MM.1S (cell line): ENCODE measurements at regions not wholly inside any gene's neighbourhood (a gene's known extent, or its start where the extent isn't known, plus 50 kb on each side); places are given as distances from the start of the nearest gene placed in this dataset.

Source experiments
- DNase-seq: peaks from one replicate; pipeline ENCODE4 v3.0.0-alpha.2; 2015
- H2AFZ ChIP-seq: fragments of 300-600 bp; sonication (generic); 2 replicates; pipeline ENCODE4 v1.6.0; 2016; ENCODE audit warnings: antibody characterized with exemption, low read length
- H3F3A ChIP-seq: fragments of 300-600 bp; sonication (generic); 2 replicates; pipeline ENCODE4 v1.6.1; 2016; ENCODE audit warnings: mild to moderate bottlenecking, antibody characterized with exemption, low read length, moderate library complexity, mixed read lengths; ENCODE audit not compliant: insufficient read depth
- H3K27ac ChIP-seq: fragments of 300-600 bp; sonication (generic); 2 replicates; pipeline ENCODE4 v1.5.1; 2016; ENCODE audit warnings: mild to moderate bottlenecking, low read length
- H3K27me3 ChIP-seq: fragments of 300-600 bp; sonication (generic); replicated peaks from 2 replicates; pipeline ENCODE4 v1.6.0; 2016; ENCODE audit warnings: low read length; ENCODE audit not compliant: insufficient read depth
- H3K36me3 ChIP-seq: fragments of 300-600 bp; sonication (generic); replicated peaks from 2 replicates; pipeline ENCODE4 v1.6.1; 2016; ENCODE audit warnings: mild to moderate bottlenecking, low read length, mixed read lengths; ENCODE audit not compliant: insufficient read depth
- H3K4me1 ChIP-seq: fragments of 300-600 bp; sonication (generic); 2 replicates; pipeline ENCODE4 v1.6.1; 2016; ENCODE audit warnings: low read length, mixed read lengths
- H3K4me2 ChIP-seq: fragments of 300-600 bp; sonication (generic); 2 replicates; pipeline ENCODE4 v1.6.0; 2016; ENCODE audit warnings: low read depth, low read length
- H3K4me3 ChIP-seq: fragments of 300-600 bp; sonication (generic); 2 replicates; pipeline ENCODE4 v1.5.1; 2016; ENCODE audit warnings: low read length, mixed read lengths
- H3K79me2 ChIP-seq: fragments of 300-600 bp; sonication (generic); 2 replicates; pipeline ENCODE4 v1.6.1; 2016; ENCODE audit warnings: mixed run types, low read length, mixed read lengths
- H3K9ac ChIP-seq: fragments of 300-600 bp; sonication (generic); 2 replicates; pipeline ENCODE4 v1.6.1; 2016; ENCODE audit warnings: low read length, mixed read lengths
- H3K9me2 ChIP-seq: fragments of 300-600 bp; sonication (generic); replicated peaks from 2 replicates; pipeline ENCODE4 v1.6.1; 2016; ENCODE audit warnings: mild to moderate bottlenecking, low read length, mixed read lengths; ENCODE audit not compliant: insufficient read depth
- H3K9me3 ChIP-seq: fragments of 300-600 bp; sonication (generic); replicated peaks from 2 replicates; pipeline ENCODE4 v1.6.1; 2016; ENCODE audit warnings: mild to moderate bottlenecking, low read length, mixed read lengths; ENCODE audit not compliant: insufficient read depth
- H4K20me1 ChIP-seq: fragments of 300-600 bp; sonication (generic); 2 replicates; pipeline ENCODE4 v1.6.1; 2016; ENCODE audit warnings: mild to moderate bottlenecking, low read length, moderate library complexity, mixed read lengths; ENCODE audit not compliant: insufficient read depth
- EZH2 ChIP-seq: fragments of 300-600 bp; sonication (generic); optimal IDR thresholded peaks from 2 replicates; pipeline ENCODE3; 2017; ENCODE audit warnings: low read depth, mild to moderate bottlenecking, antibody characterized with exemption, low read length, mixed read lengths
- EZH2phosphoT487 ChIP-seq: fragments of 300-600 bp; sonication (generic); IDR thresholded peaks from 2 replicates; pipeline ENCODE4 v1.6.1; 2018; ENCODE audit warnings: antibody characterized with exemption, low read length
- TF ChIP-seq, protein P1 (sequence below): fragments of 300-600 bp; sonication (generic); IDR thresholded peaks from 2 replicates; pipeline ENCODE4 v1.5.1; 2016; ENCODE audit warnings: antibody characterized with exemption, low read length, mixed read lengths

DNA sequence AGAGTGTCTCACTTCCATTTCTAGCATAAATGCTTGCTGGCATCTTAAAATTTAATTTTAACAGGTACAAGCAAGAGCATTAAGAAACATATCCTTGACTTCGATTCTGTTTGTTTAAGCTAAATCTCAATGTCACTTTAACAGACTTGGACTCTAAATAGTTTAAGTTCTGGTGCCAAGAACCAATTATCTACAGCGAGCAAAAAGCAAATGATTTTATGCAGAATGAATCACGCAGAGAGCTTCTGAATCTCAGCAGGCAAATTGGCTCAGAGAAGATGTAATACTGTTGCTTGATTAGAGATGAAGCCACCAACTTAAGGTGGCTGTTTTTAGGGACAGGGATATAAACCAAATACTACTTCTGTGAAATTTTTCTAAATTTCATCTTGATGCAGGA is 117.0 kb upstream of the PLD5 start:
- Histone ChIP-seq H3K9ac (no peak overlapping the region), H3K9me2 (no peaks in the 10 kb centered on the region), H3K27me3 (no peaks in the 10 kb centered on the region), H3K9me3 (no peaks in the 10 kb centered on the region), H3K4me2 (no peak overlapping the region), H3K4me3 (no peak overlapping the region), H3K79me2 (no peaks in the 10 kb centered on the region), H3K27ac (no peak overlapping the region), H4K20me1 (no peaks in the 10 kb centered on the region), H3K36me3 (no peaks in the 10 kb centered on the region), H3F3A (no peaks in the 10 kb centered on the region), H3K4me1 (no peaks in the 10 kb centered on the region), H2AFZ (no peak overlapping the region)
- TF ChIP-seq, protein P1, sequence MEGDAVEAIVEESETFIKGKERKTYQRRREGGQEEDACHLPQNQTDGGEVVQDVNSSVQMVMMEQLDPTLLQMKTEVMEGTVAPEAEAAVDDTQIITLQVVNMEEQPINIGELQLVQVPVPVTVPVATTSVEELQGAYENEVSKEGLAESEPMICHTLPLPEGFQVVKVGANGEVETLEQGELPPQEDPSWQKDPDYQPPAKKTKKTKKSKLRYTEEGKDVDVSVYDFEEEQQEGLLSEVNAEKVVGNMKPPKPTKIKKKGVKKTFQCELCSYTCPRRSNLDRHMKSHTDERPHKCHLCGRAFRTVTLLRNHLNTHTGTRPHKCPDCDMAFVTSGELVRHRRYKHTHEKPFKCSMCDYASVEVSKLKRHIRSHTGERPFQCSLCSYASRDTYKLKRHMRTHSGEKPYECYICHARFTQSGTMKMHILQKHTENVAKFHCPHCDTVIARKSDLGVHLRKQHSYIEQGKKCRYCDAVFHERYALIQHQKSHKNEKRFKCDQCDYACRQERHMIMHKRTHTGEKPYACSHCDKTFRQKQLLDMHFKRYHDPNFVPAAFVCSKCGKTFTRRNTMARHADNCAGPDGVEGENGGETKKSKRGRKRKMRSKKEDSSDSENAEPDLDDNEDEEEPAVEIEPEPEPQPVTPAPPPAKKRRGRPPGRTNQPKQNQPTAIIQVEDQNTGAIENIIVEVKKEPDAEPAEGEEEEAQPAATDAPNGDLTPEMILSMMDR, result no peak
- DNase-seq, result no peak

GRCh38 chr1:242639104-242639503 is 114.6 kb upstream of the PLD5 start:
- Histone ChIP-seq H3K9me2 (no peaks in the 10 kb centered on the region), H3K4me2 (no peak overlapping the region), H3K27me3 (no peaks in the 10 kb centered on the region), H3K9ac (no peak overlapping the region), H2AFZ (no peak overlapping the region), H3K27ac (no peak overlapping the region), H3F3A (no peaks in the 10 kb centered on the region), H4K20me1 (no peaks in the 10 kb centered on the region), H3K36me3 (no peaks in the 10 kb centered on the region), H3K9me3 (no peaks in the 10 kb centered on the region), H3K4me1 (no peaks in the 10 kb centered on the region), H3K4me3 (no peak overlapping the region), H3K79me2 (no peaks in the 10 kb centered on the region)
- DNase-seq, result no peak
- no peak for TF ChIP-seq EZH2
- TF ChIP-seq EZH2phosphoT487, result no peak
- TF ChIP-seq, protein P1, result no peak

- no peak for DNase-seq
- H3K9ac ChIP-seq, result no peak overlapping the region
- no peaks in the 10 kb centered on the region for H3F3A ChIP-seq
- H3K9me2 ChIP-seq, result no peaks in the 10 kb centered on the region
- no peaks in the 10 kb centered on the region for H3K27me3 ChIP-seq
- H4K20me1 ChIP-seq, result no peaks in the 10 kb centered on the region
- no peak overlapping the region for H3K27ac ChIP-seq
- TF ChIP-seq, protein P1, result no peak
- H3K36me3 ChIP-seq, result no peaks in the 10 kb centered on the region
- no peaks in the 10 kb centered on the region for H3K79me2 ChIP-seq
- H3K9me3 ChIP-seq, result no peaks in the 10 kb centered on the region
- H2AFZ ChIP-seq, result no peak overlapping the region
- no peak overlapping the region for H3K4me2 ChIP-seq
- H3K4me3 ChIP-seq, result no peak overlapping the region
- no peaks in the 10 kb centered on the region for H3K4me1 ChIP-seq
Observed at GRCh38 chr1:242634732-242635131, 110.2 kb upstream of the PLD5 start.

- Histone ChIP-seq H3K9me3 (no peaks in the 10 kb centered on the region), H3K4me3 (no peak overlapping the region), H3K4me1 (no peaks in the 10 kb centered on the region), H3K9ac (no peak overlapping the region), H3K27me3 (no peaks in the 10 kb centered on the region), H3K9me2 (no peaks in the 10 kb centered on the region), H3K27ac (no peak overlapping the region), H2AFZ (no peak overlapping the region), H3K79me2 (no peaks in the 10 kb centered on the region), H3K36me3 (no peaks in the 10 kb centered on the region), H4K20me1 (no peaks in the 10 kb centered on the region), H3F3A (no peaks in the 10 kb centered on the region), H3K4me2 (no peak overlapping the region)
- no peak for DNase-seq
- TF ChIP-seq EZH2phosphoT487 (no peak), EZH2 (no peak)
- TF ChIP-seq, protein P1, result no peak
Observed at GRCh38 chr1:242629396-242629795, 104.9 kb upstream of the PLD5 start.
